ENCODE measurements at regions not wholly inside any gene's neighbourhood (a gene's known extent, or its start where the extent isn't known, plus 50 kb on each side); places are given as distances from the start of the nearest gene placed in this dataset.
"Not testable (repeated sequence)": the region's sequence is repeated elsewhere in the genome, so short reads cannot be mapped to it uniquely, and the experiment has no call there.

GRCh38 chr4:59248313-59248712, 1951.8 kb upstream of the ADGRL3 start:
- DNase-seq, result no peak

GRCh38 chr4:59249110-59249509, 1951.0 kb upstream of the ADGRL3 start:
- no peak for DNase-seq

- no peak for DNase-seq
Observed at GRCh38 chr4:59258002-59258401, 1942.1 kb upstream of the ADGRL3 start.

- no peak for DNase-seq
Observed at GRCh38 chr4:59307609-59308008, 1892.5 kb upstream of the ADGRL3 start.

DNA sequence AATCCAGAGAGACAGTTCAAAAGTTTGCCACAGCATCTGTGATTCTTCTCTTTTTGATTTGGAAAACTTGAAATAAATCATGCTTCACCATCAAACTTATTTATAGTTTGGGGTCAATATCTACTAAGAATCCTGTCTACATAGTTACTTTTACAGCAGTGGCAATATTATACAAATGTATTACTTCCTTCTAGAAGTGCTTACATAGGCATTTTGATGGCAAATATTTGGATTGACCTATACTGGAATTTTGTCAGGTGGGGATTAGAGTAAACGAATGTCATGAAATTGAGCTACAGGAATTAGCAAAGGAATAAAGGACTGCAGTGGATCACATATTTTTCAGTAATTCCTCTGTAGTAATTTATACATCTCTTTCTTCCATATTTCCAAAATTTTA, 1885.5 kb upstream of the ADGRL3 start:
- DNase-seq, result no peak

- DNase-seq, result peak; percentile 4
Observed at GRCh38 chr4:59339631-59340030, 1860.5 kb upstream of the ADGRL3 start.

- DNase-seq, result no peak
Observed at GRCh38 chr4:59341506-59341905, 1858.6 kb upstream of the ADGRL3 start.

- no peak for DNase-seq
Observed at GRCh38 chr4:59348949-59349348, 1851.2 kb upstream of the ADGRL3 start.

- no peak for DNase-seq
Observed at GRCh38 chr4:59369229-59369628, 1830.9 kb upstream of the ADGRL3 start.

DNA sequence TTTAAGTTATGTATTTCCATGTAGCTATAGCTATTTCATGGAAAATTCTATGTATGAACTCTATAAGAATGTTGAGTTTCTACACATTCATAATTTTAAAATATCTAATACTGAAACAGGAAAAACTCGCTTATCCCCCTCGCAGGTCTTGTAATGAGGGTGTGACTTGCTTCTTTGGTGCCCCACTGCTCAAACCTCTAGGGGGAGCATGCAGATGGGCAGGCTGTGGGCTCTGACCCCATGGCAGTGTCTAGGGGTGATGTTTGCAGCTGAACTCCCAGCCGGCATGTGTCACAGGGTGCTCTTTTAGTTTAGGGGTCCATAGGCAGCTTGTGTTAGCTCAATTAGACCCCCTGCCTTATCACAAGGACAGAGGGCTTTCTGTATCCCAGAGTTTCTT, 1825.7 kb upstream of the ADGRL3 start:
- DNase-seq, result no peak

DNA sequence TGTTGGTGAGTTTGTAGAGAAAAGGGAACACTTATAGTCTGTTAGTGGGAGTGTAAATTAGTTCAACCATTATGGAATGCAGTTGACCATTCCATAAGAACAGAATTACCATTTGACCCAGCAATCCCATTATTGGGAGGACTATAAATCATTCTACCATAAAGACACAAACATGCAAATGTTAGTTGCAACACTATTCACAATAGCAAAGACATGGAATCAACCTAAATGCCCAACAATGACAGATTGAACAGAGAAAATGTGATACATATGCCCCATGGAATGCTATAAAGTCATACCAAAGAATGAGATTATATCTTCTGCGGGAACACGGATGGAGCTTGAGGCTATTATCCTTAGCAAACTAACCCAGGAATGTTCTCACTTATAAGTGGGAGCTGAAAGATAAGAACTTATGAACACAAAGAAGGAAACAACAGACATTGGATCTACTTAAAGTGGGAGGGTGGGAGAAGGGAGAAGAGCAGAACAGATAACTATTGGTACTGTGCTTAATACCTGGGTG, 1819.2 kb upstream of the ADGRL3 start:
- no peak for DNase-seq

GRCh38 chr4:59381591-59381990, 1818.5 kb upstream of the ADGRL3 start:
- DNase-seq, result no peak

- DNase-seq, result peak; percentile 16
Observed at GRCh38 chr4:59387759-59388758, 1812.1 kb upstream of the ADGRL3 start.

GRCh38 chr4:59393780-59394179, 1806.3 kb upstream of the ADGRL3 start:
- DNase-seq, result no peak

DNA sequence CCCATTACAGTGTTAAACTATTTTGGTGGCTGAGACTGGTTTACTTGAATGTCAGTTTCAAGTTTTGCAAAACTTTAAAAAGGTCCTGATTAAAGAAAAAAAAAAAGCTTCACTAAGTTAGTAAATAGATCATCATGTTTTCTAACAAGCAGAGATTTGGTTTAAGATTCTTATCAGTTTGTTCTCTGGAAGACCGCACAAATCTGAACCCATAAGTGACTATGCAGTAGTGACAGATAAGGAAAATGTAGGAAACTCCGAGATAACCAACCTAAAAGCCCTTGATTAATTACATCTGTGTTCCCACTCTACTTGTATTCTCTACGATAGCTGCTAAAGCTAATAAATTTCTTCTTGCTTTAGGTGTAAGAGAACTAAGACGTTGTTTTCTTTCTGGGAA, 1799.8 kb upstream of the ADGRL3 start:
- no peak for DNase-seq

DNA sequence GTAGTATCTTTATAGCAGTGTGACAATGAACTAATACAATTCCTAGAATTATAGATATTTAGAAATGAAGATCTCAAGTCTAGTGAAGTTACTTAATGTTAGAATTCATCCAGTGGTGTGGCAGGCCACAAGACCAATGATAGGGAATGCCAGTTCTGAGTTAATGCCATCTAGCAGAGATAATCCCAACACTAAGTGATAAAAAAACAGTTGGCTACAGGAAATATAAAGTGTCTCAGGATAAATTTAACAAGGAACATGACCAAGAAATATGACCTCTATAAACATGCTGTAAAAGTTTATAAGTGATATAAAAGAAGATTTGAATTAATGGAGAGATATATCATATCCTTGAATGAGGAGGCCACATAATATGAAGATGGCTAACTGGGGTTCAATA, 1790.5 kb upstream of the ADGRL3 start:
- no peak for DNase-seq

GRCh38 chr4:59412739-59413138, 1787.4 kb upstream of the ADGRL3 start:
- no peak for DNase-seq

- DNase-seq, result no peak
Observed at GRCh38 chr4:59455751-59456150, 1744.4 kb upstream of the ADGRL3 start.

DNA sequence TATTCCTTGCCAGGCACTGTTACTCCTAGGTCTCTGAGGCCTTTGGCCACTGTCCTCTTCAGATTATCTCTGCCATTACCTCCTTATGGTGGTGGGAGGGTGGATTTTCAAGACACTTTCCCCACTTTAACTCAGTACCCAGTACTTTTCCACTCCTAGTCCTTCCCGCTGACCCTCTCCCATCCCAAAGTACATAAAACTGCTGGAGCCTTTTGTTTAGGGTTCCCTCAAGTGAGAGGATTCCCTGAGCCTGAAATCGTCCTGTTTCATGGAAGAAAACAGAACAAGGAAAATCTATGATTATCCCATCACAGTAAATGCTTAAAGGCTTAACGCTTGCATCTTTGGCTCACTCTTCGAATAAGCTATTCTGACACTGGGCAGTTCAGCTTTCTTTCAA, 1742.5 kb upstream of the ADGRL3 start:
- DNase-seq, result no peak

DNA sequence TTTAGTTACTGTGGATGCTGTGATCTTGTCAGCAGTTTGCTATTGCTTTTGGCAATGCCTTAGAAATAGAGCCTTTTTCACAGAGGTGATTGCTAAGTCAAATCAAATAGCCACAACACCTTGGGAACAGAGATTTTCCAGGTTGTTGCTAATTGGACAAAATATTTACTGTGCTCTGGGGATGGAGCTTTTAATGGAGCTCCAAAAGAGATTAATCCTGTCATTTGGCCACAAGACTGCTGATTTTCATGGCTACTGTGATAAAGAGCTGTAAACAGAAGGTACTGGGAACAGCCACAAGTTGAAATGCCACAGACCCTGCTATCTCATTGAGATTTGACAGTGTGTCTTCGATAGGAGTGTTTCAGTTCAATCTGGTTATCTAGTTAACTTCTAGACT, 1715.2 kb upstream of the ADGRL3 start:
- no peak for DNase-seq

DNA sequence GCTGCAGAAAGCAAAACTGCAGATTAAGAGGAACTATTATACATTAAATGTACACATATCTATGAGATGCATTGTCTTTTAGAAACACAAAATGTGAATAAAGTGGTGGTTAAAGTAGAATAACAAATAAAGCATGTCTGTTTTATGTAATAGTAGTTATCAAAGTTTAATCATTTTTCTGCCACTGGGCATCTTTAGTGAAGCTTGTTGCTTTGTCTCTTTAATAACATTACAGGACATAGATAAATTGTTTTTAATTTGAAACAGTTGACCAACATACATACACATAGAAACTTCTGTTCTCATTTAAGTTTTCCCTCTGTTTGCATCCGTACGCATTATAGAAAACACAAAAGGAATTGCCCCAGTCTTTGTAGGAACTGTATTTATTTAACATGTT, 1700.0 kb upstream of the ADGRL3 start:
- DNase-seq, result no peak

DNA sequence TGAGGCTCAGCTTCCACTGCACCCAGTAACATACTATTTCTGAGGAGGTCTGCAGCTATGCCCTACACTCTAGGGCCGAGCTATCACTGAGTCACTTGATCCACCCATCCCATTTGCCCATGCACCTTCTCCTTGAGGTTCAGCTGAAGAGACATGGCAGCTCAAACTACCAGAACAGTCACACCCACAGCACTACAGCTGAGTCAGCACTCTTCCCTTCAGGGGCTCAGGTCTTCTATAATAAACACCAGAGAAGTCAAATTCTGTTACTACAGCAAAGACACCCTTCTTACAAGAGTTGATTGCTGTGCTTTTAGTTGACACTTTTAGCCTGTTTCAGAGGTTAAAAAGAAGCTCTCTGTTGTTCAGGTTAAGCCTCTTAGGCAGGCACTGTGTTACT, 1696.4 kb upstream of the ADGRL3 start:
- DNase-seq, result no peak

- not testable (repeated sequence) for DNase-seq
Observed at GRCh38 chr4:59511809-59512208, 1688.3 kb upstream of the ADGRL3 start.

- DNase-seq, result no peak
Observed at GRCh38 chr4:59517007-59517406, 1683.1 kb upstream of the ADGRL3 start.
